ENCODE measurements at regions not wholly inside any gene's neighbourhood (a gene's known extent, or its start where the extent isn't known, plus 50 kb on each side); places are given as distances from the start of the nearest gene placed in this dataset.

GRCh38 chr14:32254952-32255679 lies 52.0 kb upstream of the RNU6-8 start:
- H3K27ac ChIP-seq = peak overlapping the region; percentile 54 to 62
- TF ChIP-seq CTCF (IDR thresholded peaks at IDR 0.05) = peak; percentile 65 to 80
- H3K4me3 ChIP-seq = no peak overlapping the region
- peaks cover 0 to 28% of the 10 kb centered on the region in 2 donors for H3K4me1 ChIP-seq
- DNase-seq (ENCODE audit: low spot score) = peak; percentile 80
- no peaks in the 10 kb centered on the region for H3K27me3 ChIP-seq
- H3K36me3 ChIP-seq = no peaks in the 10 kb centered on the region
- no peaks in the 10 kb centered on the region for H3K9me3 ChIP-seq

GRCh38 chr14:32255789-32256188 lies 52.7 kb upstream of the RNU6-8 start:
- no peak for TF ChIP-seq CTCF (IDR thresholded peaks at IDR 0.05)
- H3K4me1 ChIP-seq = peaks cover 0 to 28% of the 10 kb centered on the region in 2 donors
- no peak for DNase-seq (ENCODE audit: low spot score)
- no peaks in the 10 kb centered on the region for H3K9me3 ChIP-seq
- H3K4me3 ChIP-seq = no peak overlapping the region
- no peaks in the 10 kb centered on the region for H3K36me3 ChIP-seq
- no peaks in the 10 kb centered on the region for H3K27me3 ChIP-seq
- H3K27ac ChIP-seq = peak overlapping the region; percentile 54 to 62

GRCh38 chr14:32256576-32256975 lies 53.5 kb upstream of the RNU6-8 start:
- Histone ChIP-seq H3K27ac (peak overlapping the region in 1 of 2 donors; percentile 54), H3K27me3 (no peaks in the 10 kb centered on the region), H3K9me3 (no peaks in the 10 kb centered on the region), H3K4me3 (no peak overlapping the region), H3K4me1 (peaks cover 0 to 25% of the 10 kb centered on the region in 2 donors), H3K36me3 (no peaks in the 10 kb centered on the region)
- no peak for DNase-seq (ENCODE audit: low spot score)
- no peak for TF ChIP-seq CTCF (IDR thresholded peaks at IDR 0.05)

- Histone ChIP-seq H3K4me3 (no peak overlapping the region), H3K36me3 (no peaks in the 10 kb centered on the region), H3K27ac (no peak overlapping the region), H3K4me1 (peaks cover 0 to 18% of the 10 kb centered on the region in 2 donors), H3K27me3 (no peaks in the 10 kb centered on the region), H3K9me3 (peaks cover 0 to 3% of the 10 kb centered on the region in 2 donors)
- no peak for DNase-seq (ENCODE audit: low spot score)
- TF ChIP-seq CTCF (IDR thresholded peaks at IDR 0.05) = no peak
These were observed 55.4 kb upstream of the RNU6-8 start for GRCh38 chr14:32258336-32258993.

- Histone ChIP-seq H3K4me1 (peaks cover 0 to 18% of the 10 kb centered on the region in 2 donors), H3K4me3 (no peak overlapping the region), H3K27ac (no peak overlapping the region), H3K36me3 (no peaks in the 10 kb centered on the region), H3K27me3 (no peaks in the 10 kb centered on the region), H3K9me3 (peaks cover 4 to 14% of the 10 kb centered on the region in 2 donors)
- DNase-seq (ENCODE audit: low spot score) = no peak
- TF ChIP-seq CTCF (IDR thresholded peaks at IDR 0.05) = no peak
These were observed 56.4 kb upstream of the RNU6-8 start for GRCh38 chr14:32259368-32260013.
